Muscle of arm (tissue), 1 donor: ENCODE measurements at regions not wholly inside any gene's neighbourhood (a gene's known extent, or its start where the extent isn't known, plus 50 kb on each side); places are given as distances from the start of the nearest gene placed in this dataset.
"Not testable (repeated sequence)": the region's sequence is repeated elsewhere in the genome, so short reads cannot be mapped to it uniquely, and the experiment has no call there.

Source experiments
- DNase-seq: peaks from one replicate; pipeline ENCODE4 v3.0.0-alpha.2; 2013

DNA sequence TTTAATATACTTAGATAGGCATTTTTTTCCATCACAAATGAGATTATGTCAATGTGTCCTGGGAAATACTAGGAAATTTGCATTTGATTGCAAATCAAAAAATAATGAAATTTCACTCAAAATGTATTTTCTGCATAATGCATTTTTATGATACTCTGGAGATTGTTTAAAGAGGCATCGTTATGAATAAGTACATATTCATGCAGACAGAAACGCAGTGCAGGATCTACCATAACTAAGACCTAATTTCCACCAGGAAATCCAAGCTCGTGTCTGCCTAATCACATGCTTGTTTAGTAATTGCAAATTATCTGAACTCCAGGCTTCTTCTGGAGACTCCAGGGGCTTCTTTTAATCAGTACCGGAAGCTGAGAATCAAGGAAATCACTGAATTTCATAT lies 163.5 kb upstream of the MXRA5 start:
- DNase-seq = no peak

DNA sequence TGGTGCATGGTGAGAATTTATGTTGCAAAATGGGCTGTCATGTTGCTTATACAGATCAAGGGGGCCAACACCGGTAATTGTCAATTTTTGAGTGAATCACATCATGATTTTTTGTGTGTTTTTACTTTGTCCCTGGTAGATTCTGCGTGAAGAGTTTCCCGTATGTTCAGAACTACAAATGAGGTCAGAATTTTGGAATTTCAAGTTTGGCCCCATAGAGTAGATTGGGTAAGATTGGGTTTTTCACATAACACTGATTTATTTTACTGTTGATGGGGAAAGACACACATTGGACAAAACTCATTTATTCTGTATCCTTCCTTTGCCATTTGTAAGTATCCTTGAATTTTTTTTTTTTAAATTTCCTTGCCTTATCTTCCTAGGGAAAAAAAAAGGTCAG lies 158.5 kb upstream of the MXRA5 start:
- no peak for DNase-seq

DNA sequence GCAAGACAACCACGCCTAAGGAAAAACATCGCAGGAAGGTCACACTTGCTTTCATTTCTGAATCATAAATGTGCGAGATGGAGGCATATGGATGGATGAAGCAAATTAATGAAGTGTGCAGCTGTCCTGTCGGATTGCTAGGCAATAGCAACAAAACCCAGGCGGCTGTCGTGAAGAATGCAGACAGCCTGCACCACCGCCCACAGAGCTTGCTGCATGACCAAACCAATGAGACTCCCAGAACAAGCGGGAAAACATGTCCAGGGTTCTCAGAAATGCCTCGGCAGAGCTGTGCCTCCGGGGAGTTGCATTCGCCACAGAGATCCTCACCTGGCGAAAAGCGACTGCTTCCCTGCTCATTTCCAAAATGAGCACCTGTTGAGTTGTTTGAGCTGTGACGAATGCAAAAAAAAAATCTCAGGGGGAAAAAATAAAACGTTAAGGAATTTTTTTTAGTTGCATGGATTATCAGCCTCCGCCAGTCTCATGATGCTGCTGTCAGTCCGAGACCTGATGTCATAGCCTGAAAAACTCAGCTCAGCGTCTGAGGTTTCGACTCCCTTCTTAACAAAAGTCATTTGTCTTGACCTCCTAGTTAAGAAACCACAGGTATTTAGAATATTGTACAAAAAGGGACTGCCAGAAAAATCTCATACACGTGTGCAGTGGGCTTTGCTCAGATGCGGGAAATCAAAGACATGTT lies 155.5 kb upstream of the MXRA5 start:
- DNase-seq = peak; percentile 62

DNA sequence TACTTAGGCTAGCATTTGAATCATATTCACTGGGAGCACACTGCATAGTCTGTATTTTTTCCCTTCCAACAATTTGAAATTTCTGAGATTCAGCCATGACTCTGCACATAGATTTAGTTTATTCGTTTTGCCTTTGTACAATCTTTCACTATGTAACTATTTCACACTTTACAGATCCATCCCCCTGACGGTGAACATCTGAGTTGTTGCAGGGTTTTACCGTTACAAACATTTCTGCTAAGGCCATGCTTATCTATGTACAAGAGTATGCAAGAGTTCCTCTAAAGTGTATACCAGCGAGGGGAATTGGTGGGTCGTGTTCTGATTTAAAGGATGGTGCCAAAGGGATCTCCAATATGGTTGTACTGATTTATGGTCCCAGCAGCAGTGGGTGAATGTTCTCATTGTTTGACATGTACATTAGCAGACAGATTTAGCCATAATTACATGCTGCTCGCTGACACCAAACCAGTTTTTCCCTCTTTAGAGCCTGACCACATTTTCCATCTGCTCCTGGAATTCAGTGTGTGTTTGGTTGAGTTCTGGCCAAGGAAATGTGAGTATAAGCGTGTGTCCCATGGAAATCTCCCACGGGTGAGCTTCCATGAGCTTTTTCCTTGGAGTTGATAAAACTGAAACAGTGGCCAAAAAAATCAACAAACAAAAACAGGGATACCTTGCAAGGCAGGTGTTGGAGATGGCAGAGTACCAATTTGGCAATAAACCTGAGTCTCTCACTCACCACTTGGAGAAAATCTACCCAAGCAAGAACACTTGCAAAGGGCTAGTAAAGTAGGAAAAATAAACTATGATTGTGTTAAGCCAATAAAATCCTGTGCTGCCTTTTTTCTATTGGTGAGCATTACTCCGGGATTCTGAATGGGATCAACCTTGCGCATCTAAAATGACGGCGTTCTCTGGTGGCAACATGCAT lies 149.7 kb upstream of the MXRA5 start:
- not testable (repeated sequence) for DNase-seq

DNA sequence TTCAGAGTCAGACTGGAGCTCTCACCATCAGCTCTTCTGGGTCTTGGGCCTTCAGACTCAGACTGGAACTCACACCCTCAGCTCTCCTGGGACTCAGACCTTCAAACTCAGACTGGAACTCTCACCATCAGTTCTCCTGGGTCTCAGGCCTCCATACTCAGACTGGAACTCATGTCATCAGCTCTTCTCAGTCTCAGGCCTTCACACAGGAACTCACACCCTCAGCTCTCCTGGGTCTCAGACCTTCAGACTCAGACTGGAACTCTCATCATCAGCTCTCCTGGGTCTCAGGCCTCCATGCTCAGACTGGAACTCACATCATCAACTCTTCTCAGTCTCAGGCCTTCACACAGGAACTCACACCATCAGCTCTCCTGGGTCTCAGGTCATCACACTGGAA lies 147.2 kb upstream of the MXRA5 start:
- DNase-seq = no peak

DNA sequence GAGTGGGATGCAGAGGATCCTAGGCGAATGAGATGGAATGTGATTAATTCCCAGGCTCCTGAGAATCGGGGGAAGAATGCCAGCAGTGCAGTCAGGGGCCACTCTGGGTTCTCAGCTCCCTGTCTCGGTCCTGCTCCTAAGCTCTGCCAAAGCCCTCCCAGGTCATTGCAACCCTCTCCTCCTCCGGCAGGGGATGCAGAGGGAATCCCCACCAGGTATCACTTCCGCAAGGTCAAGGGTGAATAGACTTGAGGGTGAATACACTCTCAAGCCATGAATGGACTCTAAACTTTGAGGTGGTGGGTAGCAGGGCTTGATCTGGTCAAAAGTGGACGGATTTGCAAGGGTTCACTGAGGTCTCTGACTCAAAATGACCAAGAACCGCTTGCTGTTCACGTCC lies 139.3 kb upstream of the MXRA5 start:
- DNase-seq = no peak

DNA sequence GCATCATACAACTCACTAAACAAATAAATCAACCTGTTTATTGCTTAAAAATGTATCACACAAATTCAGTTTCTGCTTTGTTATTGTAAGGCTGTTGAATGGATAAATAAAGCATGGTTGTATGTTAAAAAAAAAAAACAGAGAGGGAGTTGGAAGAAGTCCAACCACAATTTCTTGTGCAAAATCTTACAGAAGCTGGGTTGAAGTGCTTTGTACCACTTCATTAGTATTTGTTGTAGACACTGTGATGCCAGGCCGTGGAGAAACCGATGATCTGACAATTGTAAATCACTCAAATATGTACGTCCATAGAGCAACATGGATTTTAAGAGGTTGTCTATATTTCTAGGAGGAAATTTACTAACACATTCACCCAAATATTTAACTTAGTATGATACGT lies 132.6 kb upstream of the MXRA5 start:
- no peak for DNase-seq

DNA sequence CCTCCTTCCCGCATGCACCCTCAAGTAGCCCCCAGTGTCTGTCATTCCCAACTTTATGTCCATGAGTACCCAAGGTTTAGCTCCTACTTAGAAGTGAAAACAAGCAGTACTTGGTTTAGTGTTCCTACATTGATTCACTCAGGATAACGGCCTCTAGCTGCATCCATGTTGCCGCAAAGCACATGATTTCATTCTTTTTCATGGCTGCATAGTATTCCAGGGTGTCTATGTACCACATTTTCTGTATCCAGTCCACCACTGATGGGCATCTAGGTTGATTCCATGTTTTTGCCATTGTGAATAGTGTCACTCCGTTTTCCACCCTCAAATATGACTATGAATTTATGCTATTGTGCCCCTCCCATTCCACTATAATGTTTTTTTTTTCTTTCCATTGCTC lies 130.5 kb upstream of the MXRA5 start:
- no peak for DNase-seq

DNA sequence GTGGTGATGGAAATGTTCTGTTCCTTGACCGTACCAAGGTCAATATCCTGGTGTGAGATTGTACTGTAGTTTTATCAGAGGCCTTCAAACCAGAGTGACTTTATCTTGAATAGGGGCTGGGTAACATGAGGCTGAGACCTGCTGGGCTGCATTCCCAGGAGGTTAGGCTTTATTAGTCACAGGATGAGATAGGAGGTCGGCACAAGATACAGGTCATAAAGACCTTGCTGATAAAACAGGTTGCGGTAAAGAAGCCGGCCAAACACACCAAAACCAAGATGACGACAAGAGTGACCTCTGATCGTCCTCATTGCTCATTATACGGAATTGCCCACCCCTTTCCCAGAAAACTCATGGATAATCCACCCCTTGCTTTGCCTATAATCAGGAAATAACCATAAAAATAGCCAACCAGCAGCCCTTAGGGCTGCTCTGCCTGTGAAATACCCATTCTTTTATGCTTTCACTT lies 123.8 kb upstream of the MXRA5 start:
- not testable (repeated sequence) for DNase-seq

DNA sequence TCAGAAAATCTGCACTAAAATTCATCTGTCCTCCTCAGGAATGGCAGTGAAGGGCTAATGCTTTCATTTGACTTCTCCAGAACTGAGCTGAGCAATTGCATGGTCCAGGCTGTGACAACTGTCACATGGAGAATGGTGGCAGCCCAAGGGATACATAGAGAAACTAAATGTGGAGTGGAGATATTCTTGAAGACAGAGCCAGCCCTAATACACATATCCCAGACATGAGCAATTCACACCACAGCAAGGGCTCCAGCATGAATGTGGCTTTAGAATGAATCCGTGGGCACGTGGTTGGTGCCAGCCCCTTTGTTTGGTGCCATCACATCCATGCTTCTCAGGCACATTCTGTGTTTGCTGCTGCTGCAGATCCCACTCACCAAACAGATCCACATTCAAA lies 121.6 kb upstream of the MXRA5 start:
- no peak for DNase-seq

DNA sequence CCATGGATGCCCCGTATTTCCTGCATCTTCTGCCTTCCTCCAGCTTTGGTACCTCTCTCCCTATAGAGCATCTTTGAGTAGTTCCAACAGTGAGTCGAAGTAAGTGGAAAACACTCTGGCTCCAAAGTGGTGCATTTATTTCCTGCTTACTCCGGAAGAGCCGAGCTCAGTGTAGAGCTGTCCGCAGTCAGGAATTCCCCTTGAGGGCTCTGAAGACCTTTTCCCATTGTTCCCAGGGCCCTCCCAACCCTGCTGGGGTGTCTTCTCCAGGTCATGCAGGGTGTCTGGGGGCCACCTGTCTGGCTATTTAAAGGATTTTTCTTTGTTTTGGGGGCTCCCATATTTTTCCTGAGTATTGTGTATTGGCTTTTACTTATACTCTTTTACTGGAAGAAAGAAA lies 118.6 kb upstream of the MXRA5 start:
- no peak for DNase-seq

DNA sequence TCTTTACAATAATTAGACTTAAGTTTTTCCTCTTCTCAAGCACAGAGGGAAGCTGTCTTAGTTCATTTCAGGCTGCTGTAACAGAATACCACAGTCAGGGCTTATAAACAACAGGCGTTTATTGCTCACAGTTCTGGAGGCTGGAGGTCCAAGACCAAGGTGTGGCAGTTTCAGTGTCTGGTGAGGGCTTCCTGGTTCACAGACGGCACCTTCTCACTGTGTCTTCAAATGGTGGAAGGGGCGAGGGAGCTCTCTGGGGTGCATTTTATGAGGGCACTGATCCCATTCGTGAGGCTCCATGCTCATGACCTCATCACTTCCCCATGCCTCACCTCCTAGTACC lies 115.7 kb upstream of the MXRA5 start:
- DNase-seq = no peak

DNA sequence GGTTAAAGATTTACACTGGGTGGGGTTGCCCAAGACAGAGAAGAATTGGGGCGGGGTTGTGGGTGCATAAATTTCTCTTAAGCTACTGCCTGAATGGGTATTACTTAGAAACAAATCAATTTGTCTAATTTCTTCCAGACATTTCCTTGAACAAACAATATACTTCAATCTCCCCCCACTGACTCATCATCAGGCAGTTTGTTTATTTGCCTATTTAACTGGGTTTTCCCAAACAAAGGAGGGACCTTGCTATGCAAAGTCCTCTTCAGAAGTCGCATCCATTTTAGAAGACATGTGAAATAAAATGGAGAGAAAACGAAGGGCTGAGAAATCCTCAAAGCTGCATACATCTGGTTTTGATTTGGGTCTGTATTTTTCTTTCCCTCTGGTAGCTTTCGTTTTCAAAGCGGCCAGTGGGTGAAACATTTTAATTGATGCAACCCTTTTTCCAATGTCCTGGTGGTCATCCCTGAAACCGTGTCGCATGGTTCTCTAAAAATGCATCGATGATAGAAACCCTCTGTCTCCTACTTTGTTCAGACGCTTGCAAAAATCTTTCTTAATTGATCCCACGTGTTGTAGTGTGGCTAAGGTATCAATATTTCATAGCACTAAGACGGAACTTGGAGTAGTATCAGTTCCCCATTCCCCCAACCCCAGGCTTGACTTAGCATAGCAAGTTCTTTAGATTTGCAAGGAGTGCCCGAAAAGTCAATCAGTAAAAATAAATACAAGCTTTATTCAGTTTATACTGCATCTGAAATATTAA lies 115.1 kb upstream of the MXRA5 start:
- peak; percentile 58 for DNase-seq

DNA sequence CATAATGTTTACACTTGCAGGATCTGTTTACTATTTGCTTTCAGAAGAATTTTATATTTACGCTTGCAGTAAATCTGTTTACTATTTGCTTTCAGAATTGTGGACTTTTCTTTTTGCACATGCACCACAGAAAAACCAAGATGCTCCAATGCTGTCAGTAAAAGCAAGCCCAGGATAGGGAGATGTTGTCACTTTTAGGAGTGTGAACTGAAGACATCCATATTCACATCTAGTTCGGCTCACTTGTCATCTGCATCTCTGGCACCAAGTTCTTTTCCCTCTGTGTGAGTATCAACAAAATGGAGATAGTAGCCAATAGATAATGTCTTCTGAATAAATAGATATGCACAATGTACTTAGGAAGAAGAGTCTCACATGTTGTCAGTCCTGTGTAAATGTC lies 109.3 kb upstream of the MXRA5 start:
- no peak for DNase-seq

DNA sequence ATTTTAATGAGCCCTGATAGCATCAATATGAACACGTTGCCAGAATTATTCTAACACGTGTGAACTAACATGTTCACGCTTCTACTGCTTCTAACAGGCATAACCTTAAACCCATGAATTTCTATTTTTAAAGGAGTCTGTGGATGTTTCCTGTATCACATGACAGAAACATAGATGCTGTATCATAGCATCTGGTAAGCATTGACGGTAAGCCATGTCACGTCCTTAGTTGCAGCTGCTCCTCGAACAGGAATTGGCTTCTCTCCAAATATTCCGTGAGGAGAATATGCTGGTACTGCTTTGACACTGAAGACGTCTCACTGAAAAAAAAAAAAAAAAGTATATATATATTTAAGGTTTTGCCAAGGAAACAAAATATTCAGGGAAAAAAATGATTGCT lies 105.1 kb upstream of the MXRA5 start:
- peak; percentile 67 for DNase-seq

DNA sequence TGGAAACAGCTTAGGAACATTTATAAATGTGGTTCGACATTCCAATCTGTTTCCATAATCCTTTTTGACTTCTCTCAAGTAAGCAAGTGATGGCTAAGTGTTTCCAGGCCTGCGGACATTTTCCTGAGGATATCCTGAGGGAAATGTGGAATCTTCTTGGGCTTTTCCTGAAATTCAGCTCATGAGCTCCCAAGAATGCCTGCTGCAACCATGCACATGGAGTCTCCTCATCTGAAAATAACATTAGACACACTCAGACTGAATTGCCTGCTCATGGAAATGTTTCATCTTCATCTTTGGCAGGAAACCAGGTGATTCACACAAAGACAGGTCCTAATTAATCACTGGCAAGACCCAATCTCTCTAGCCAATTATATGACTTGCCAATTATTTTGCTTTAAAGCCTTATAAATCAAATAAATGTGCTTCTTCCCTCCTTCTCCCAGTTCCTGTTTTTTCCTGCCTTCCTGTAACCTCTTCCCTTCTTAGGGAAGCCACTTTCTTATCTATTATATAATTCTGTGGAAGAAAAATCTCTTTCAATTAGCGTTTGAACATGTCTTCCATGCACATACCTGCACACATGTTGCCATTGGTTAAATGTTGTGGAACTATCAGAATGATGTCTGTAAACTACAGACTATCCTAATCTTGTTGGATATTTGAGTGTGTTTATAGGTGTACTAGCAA lies 104.6 kb upstream of the MXRA5 start:
- DNase-seq = peak; percentile 78

DNA sequence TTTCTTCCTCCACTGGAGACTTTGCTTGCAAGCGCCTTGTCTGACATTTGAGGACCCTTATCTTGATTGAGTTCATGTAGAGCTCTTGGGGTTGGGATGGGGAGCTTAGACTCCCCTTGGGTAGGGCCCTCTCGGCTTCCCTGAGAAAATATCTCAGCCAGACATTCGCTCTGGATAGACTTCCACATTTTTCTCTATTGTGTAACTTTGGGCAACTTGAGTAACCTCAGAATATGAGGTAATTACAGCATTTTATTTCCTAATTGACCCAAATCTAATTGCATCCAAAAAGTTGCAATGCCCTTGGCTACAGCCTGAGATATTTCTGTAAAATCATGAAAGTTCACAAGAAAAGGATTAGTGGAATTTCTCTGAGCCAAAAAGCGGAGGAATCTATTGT lies 102.8 kb upstream of the MXRA5 start:
- no peak for DNase-seq

DNA sequence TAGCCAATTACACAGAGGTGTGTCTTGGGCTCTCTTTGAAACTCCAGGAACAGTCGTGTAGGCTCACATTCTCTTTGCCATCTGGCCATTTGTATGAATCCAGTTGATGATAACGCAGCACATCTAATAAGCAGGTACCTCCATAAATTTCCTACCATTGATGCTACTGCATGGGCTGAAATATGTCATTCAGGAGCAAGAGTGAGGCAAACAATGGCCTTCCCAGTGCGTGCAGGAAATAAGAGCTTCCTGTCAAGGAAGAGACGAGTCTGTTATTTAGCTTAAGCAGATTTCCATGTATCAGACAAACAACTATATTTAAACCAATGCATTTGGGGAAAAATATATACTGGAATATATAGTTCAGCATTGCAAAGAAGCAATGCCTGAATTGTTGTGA lies 102.1 kb upstream of the MXRA5 start:
- no peak for DNase-seq

DNA sequence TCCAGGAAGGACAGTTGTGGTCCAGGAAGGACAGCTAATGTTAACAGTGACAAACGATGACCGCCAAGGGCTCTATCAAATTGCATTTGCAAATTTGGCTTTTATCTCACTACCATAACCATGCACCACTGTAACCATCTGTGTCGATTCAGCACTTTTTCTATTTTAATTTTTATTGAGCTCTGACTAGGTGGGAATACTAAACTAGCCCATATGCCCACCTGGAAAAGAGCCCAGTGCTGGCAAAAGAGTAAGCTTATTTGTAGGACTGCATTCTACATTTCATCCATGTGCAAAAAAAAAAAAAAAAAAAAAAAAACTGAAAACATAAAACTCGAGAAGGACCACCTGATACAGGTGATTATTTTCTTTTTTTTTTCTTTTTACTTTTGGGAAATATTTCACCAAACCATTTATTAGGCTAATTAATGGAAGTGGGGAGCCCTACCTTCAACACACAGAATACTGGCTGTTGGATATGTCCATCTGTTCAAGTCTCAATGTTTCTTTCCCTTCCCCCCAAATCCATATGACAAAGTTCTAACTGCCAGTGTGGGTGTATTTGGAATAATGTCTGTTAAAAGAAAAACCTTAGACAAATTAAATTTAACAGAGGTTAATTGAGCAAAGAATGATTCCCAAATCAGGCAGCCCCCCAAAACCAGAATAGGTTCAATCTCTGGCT lies 99.5 kb upstream of the MXRA5 start:
- DNase-seq = no peak

DNA sequence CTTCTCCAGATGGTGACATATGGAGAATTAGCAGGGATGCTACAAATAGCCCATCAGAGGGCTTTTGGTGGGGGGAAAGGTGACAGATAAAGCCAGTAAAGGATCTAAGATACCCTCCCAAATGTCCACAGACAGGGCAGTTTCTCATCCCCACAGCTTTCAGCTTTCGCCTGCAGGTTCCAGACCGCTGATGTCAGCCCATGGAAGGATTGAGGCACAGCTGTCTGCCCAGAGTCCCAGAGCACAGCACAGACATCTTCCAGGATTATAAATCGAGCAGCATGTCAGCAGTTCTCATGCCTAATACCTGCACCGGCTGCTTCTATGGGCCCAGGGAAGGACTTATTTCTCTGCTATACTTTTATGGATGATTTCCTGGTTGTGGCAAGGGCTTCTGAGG lies 96.7 kb upstream of the MXRA5 start:
- DNase-seq = peak; percentile 74

DNA sequence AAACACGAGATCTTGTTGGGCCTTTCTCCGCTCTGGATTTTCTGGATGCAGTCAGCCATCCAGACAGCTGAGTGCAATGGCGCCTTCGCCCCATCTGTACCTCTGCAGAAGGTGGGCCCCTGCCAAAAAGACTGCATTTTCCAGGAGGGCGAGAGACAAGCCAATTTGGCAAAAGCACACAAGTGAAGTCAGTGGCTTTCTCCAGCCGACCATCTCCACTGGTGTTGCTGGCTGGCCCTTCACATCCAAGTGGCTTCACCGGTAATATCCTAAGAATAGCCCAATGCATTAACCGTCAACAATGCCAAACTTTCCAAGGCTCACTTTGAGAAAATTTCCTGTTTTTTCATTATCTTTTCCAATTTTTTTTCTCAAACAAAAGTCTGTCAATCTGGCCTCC lies 96.2 kb upstream of the MXRA5 start:
- DNase-seq = peak; percentile 41
